Kasumi-1 (cell line): ENCODE measurements at regions not wholly inside any gene's neighbourhood (a gene's known extent, or its start where the extent isn't known, plus 50 kb on each side); places are given as distances from the start of the nearest gene placed in this dataset.
"Not testable (repeated sequence)": the region's sequence is repeated elsewhere in the genome, so short reads cannot be mapped to it uniquely, and the experiment has no call there.

Source experiments
- DNase-seq, 2 experiments: peaks; one replicate each; lab custom pipeline; 2025; lab: John Stamatoyannopoulos, UW

GRCh38 chr17:79560527-79560926, 50.3 kb downstream of the RBFOX3 start:
- no peak for DNase-seq

- DNase-seq, result no peak
Observed at GRCh38 chr17:79559111-79559887, 51.6 kb downstream of the RBFOX3 start.

- DNase-seq, result no peak
Observed at GRCh38 chr17:79558091-79558900, 52.6 kb downstream of the RBFOX3 start.

GRCh38 chr17:79557276-79558090, 53.4 kb downstream of the RBFOX3 start:
- DNase-seq, result no peak

- DNase-seq, result no peak
Observed at GRCh38 chr17:79556271-79556670, 54.6 kb downstream of the RBFOX3 start.

- no peak for DNase-seq
Observed at GRCh38 chr17:79555543-79555942, 55.3 kb downstream of the RBFOX3 start.

GRCh38 chr17:79554346-79554745, 56.5 kb downstream of the RBFOX3 start:
- not testable (repeated sequence) for DNase-seq

GRCh38 chr17:79552824-79553223, 58.0 kb downstream of the RBFOX3 start:
- DNase-seq, result no peak

- DNase-seq, result no peak
Observed at GRCh38 chr17:79552405-79552804, 58.4 kb downstream of the RBFOX3 start.

GRCh38 chr17:79549141-79549915, 61.5 kb downstream of the RBFOX3 start:
- no peak for DNase-seq

GRCh38 chr17:79548116-79548515, 62.7 kb downstream of the RBFOX3 start:
- no peak for DNase-seq

GRCh38 chr17:79547586-79547985, 63.3 kb downstream of the RBFOX3 start:
- DNase-seq, result no peak

GRCh38 chr17:79547171-79547570, 63.7 kb downstream of the RBFOX3 start:
- not testable (repeated sequence) for DNase-seq

GRCh38 chr17:79546386-79546785, 64.5 kb downstream of the RBFOX3 start:
- no peak for DNase-seq

GRCh38 chr17:79545251-79546005, 65.4 kb downstream of the RBFOX3 start:
- DNase-seq, result no peak

- no peak for DNase-seq
Observed at GRCh38 chr17:79544142-79544914, 66.5 kb downstream of the RBFOX3 start.

- no peak for DNase-seq
Observed at GRCh38 chr17:79543531-79543930, 67.3 kb downstream of the RBFOX3 start.

- DNase-seq, result no peak
Observed at GRCh38 chr17:79542718-79543117, 68.1 kb downstream of the RBFOX3 start.

GRCh38 chr17:79541056-79541850, 69.6 kb downstream of the RBFOX3 start:
- DNase-seq, result no peak
